SK-N-SH treated with all-trans-retinoic acid at 6 μM for 48 hours (cell line): ENCODE measurements at regions not wholly inside any gene's neighbourhood (a gene's known extent, or its start where the extent isn't known, plus 50 kb on each side); places are given as distances from the start of the nearest gene placed in this dataset.

Experiments used
- CREB5 ChIP-seq: fragments of 250-450 bp; sonication (Bioruptor Pico); IDR thresholded peaks from 2 replicates; pipeline ENCODE4 v1.5.1; 2020; ENCODE audit warnings: low read depth, mild to moderate bottlenecking, moderate library complexity
- GLIS3 ChIP-seq: fragments of 250-450 bp; sonication (Bioruptor Pico); IDR thresholded peaks from 2 replicates; pipeline ENCODE4 v1.5.0; 2020; ENCODE audit warnings: mild to moderate bottlenecking, moderate library complexity
- ISL1 ChIP-seq: fragments of 250-450 bp; sonication (Bioruptor Pico); IDR thresholded peaks from 2 replicates; pipeline ENCODE4 v2.1.2; 2022; ENCODE audit warnings: mild to moderate bottlenecking, moderate library complexity
- PATZ1 ChIP-seq: fragments of 250-450 bp; sonication (Bioruptor Pico); IDR thresholded peaks from 2 replicates; pipeline ENCODE4 v1.8.0; 2020; ENCODE audit warnings: mild to moderate bottlenecking, moderate library complexity, borderline replicate concordance
- POU6F1 ChIP-seq: fragments of 250-450 bp; sonication (Bioruptor Pico); IDR thresholded peaks from 2 replicates; pipeline ENCODE4 v1.8.0; 2021; ENCODE audit warnings: low read depth, mild to moderate bottlenecking, moderate library complexity, borderline replicate concordance
- RARB ChIP-seq: fragments of 250-450 bp; sonication (Bioruptor Pico); IDR thresholded peaks from 2 replicates; pipeline ENCODE4 v1.8.0; 2021; ENCODE audit warnings: mild to moderate bottlenecking, moderate library complexity
- ZFP30 ChIP-seq: fragments of 450-650 bp; formaldehyde crosslinking; IDR thresholded peaks from 2 replicates; pipeline ENCODE4 v1.5.0; 2022; ENCODE audit warnings: mild to moderate bottlenecking, moderate library complexity

GRCh38 chr11:114964676-114965214 lies 286.4 kb downstream of the NXPE2 start:
- TF ChIP-seq ISL1 (CRISPR knock-in tag) (no peak), CREB5 (no peak), ZFP30 (CRISPR knock-in tag) (no peak), POU6F1 (no peak), RARB (CRISPR knock-in tag) (no peak), PATZ1 (CRISPR knock-in tag) (no peak), GLIS3 (CRISPR knock-in tag) (no peak)
